ENCODE measurements at regions not wholly inside any gene's neighbourhood (a gene's known extent, or its start where the extent isn't known, plus 50 kb on each side); places are given as distances from the start of the nearest gene placed in this dataset.
A peak's percentile ranks its signal among the peaks of the same experiment; 100 is the strongest.
"Not testable (repeated sequence)": the region's sequence is repeated elsewhere in the genome, so short reads cannot be mapped to it uniquely, and the experiment has no call there.

GRCh38 chr5:36478646-36479317, 127.6 kb upstream of the SLC1A3 start:
- DNase-seq (ENCODE audit: low read depth), result no peak

- DNase-seq (ENCODE audit: low read depth), result no peak
Observed at GRCh38 chr5:36481454-36482120, 124.8 kb upstream of the SLC1A3 start.

DNA sequence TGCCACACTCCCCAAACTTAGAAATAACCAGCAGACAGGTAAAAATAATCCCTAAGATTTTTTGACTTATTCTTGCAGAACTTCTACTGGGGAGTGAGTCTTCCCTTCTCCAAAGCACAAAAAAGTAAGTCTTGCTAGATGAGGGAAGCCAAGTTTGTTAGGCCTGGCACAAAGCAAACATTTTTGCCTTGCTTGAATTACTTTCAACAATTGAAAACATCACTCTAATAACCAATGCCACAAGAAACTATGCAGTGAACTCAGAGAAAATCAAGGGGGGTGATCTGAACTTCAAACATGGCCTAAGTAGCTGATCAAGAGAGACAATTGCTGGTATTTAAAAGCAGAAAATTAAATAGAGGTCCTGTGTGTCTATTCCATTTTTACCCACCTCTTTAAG, 123.6 kb upstream of the SLC1A3 start:
- no peak for DNase-seq (ENCODE audit: low read depth)

DNA sequence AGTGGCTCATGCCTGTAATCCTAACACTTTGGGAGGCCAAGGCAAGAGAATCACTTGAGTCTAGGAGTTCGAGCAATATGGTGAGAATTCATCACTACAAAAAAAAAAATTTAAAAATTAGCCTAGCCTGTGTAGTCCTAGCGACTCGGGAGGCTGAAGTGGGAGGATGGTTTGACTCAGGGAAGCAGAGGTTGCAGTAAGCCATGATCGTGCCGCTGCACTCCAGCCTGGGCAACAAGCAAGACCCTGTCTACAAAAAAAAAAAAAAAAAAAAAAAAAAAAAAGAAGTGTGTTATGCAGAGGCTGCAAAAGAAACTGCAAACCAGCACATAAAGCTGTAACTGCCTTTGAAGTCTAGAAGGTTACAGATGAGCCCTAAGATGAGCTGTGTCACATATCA, 116.9 kb upstream of the SLC1A3 start:
- no peak for DNase-seq (ENCODE audit: low read depth)

- DNase-seq (ENCODE audit: low read depth), result no peak
Observed at GRCh38 chr5:36491856-36492255, 114.5 kb upstream of the SLC1A3 start.

GRCh38 chr5:36492984-36493654, 113.3 kb upstream of the SLC1A3 start:
- DNase-seq (ENCODE audit: low read depth), result no peak

GRCh38 chr5:36494028-36494427, 112.4 kb upstream of the SLC1A3 start:
- no peak for DNase-seq (ENCODE audit: low read depth)

GRCh38 chr5:36494841-36495601, 111.4 kb upstream of the SLC1A3 start:
- DNase-seq (ENCODE audit: low read depth), result no peak

DNA sequence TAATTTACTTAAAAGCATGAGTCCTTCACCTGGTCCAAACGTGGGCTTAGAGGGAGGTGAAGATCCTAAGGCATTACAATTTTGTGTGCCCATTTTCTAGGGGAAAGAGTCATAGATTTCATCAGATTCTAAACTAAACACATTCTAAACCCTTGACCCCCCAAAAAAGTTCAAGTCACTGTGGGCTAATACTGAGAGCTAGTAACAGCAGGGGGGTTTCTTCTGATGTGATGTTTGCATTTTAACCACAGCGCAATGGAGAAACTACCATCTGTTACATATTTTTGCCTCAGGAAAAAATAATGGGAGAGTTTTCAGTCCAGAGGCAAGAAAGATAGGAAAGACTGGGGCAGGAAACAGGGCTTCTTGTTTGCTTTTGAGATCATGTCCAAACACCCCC, 110.8 kb upstream of the SLC1A3 start:
- no peak for DNase-seq (ENCODE audit: low read depth)

DNA sequence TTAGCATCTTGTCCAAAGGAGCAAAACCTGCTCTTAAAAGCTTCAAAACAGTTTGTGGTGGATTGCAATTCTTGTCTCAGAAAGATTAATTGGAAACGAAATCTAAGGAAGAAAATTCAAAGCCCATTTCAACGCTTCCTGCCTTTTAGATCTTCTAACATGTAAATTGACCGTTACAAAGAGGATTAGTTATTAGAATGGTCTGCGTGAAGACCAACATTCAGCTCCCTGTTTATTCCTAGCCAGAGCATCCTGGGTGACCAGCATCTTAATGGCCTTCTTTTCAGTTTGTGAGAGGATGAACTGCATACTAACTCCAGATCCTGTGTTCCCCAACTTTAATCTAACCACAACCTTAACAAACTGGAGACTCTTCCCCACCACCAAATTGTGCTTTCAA, 109.9 kb upstream of the SLC1A3 start:
- DNase-seq (ENCODE audit: low read depth), result no peak

GRCh38 chr5:36502608-36503007, 103.8 kb upstream of the SLC1A3 start:
- DNase-seq (ENCODE audit: low read depth), result no peak

- DNase-seq (ENCODE audit: low read depth), result no peak
Observed at GRCh38 chr5:36505021-36505420, 101.4 kb upstream of the SLC1A3 start.

DNA sequence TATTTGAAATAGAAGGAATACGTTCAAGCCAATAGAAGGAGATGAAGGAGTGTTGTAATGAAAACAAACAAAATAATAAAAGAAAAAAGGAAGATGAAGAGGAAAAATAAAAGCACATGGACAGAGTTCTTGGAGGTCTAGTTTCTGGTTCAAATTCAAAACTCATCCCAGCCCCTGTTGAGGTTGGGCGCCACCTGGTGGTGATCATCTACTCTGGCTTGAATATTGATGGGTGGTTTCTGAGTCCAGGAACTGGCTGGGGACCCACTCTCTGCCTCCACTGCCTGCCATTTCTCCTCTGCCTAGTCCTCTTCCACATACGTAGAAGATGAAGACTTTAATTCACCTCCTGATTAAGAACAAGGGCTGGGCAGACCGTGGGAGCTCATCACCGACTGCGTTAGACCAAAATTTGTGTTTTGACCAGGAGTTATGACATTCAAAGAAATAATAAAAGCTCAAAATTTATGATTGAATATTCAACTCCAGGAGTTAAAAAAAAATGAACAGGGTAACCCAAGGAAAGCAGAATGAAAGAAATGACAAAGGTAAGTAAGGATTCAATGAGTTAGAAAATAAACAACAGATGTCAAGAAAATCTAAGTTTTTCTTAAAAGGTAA, 99.0 kb upstream of the SLC1A3 start:
- peak; percentile 56 for DNase-seq (ENCODE audit: low read depth)

- DNase-seq (ENCODE audit: low read depth), result not testable (repeated sequence)
Observed at GRCh38 chr5:36508331-36508730, 98.1 kb upstream of the SLC1A3 start.

DNA sequence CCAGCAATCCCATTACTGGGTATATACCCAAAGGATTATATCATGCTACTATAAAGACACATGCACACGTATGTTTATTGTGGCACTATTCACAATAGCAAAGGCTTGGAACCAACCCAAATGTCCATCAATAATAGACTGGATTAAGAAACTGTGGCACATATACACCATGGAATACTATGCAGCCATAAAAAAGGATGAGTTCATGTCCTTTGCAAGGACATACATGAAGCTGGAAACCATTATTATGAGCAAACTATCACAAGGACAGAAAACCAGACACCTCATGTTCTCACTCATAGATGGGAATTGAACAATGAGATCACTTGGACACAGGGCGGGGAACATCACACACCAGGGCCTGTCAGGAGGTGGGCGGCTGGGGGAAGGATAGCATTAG, 92.8 kb upstream of the SLC1A3 start:
- not testable (repeated sequence) for DNase-seq (ENCODE audit: low read depth)

GRCh38 chr5:36519881-36520280, 86.5 kb upstream of the SLC1A3 start:
- DNase-seq (ENCODE audit: low read depth), result no peak

- no peak for DNase-seq (ENCODE audit: low read depth)
Observed at GRCh38 chr5:36521219-36521618, 85.2 kb upstream of the SLC1A3 start.

DNA sequence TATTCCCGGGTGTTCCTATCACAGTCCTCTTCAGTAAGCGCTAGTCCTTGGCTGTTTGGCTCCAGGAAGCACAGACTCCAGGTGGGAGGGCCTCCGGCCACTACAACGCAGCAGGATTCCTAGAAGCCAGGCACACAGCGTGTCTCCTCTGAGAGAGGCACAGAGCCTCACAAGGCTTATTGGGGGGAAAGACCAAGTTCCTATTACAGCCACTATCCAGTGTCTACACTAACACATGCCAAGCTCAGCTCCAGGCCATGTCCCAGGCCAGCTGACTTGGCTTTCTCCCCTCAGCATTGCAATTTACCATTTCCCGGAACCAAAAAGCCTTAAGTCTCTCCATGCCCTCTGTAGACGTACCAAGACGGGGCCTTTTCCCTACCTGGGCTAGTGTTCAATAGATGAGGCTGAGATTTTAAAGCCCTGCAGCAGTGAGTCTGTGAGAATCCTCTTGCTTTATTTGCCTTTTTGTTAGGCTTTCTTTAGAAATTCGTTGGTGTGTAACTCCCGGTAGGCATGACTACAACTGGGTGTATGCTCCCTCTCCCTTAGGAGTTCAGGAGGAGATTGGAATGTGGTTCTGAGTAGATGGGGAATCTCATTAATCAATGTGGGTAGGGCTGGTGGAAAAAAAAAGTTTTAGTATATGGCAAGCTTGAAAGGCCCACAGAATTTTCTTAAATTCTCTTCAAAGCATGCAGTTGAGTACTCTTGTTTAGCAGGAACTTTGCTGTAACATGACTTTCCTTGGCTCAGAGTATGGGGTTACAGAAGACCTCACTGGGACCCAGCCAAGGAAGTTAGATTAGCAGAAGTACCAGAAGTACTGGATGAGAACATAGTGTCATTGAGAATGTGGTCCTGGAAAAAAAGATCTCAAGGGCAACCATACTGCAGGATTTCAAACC, 84.3 kb upstream of the SLC1A3 start:
- no peak for DNase-seq (ENCODE audit: low read depth)

- DNase-seq (ENCODE audit: low read depth), result no peak
Observed at GRCh38 chr5:36522746-36523065, 83.7 kb upstream of the SLC1A3 start.

GRCh38 chr5:36523450-36523849, 83.0 kb upstream of the SLC1A3 start:
- no peak for DNase-seq (ENCODE audit: low read depth)

DNA sequence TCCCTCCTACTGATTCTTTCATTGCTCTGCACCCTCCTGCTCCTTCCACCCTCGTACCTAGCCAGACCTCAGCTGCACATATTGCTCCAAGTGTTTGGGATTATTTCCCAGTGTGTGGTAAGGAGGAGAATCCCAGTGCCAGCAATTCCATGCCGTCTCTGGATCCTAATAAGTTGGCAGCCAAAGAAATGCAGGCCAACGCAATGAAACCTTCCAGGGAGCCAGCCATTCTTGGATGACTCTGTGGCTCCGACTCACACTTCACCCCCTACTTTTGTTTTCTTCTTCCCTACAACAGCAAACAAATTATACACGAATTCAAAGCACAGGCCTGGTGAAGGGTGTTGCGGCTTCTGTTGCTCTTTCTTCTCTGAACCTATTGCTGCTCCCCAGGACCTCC, 82.5 kb upstream of the SLC1A3 start:
- no peak for DNase-seq (ENCODE audit: low read depth)
